Endodermal cell (in vitro differentiated cells): ENCODE measurements at regions not wholly inside any gene's neighbourhood (a gene's known extent, or its start where the extent isn't known, plus 50 kb on each side); places are given as distances from the start of the nearest gene placed in this dataset.

Experiments used
- DNase-seq: peaks from one replicate; pipeline ENCODE4 v3.0.0-alpha.2; 2017
- H3K27ac ChIP-seq: 2 replicates; pipeline ENCODE4 v1.5.1; 2013; ENCODE audit warnings: mild to moderate bottlenecking, low read depth, low read length, moderate library complexity
- H3K27me3 ChIP-seq: 2 replicates; pipeline ENCODE4 v1.6.1; 2013; ENCODE audit warnings: mild to moderate bottlenecking, low read length, moderate library complexity; ENCODE audit not compliant: insufficient read depth, control insufficient read depth, poor library complexity, severe bottlenecking
- H3K36me3 ChIP-seq: 2 replicates; pipeline ENCODE4 v1.7.0; 2013; ENCODE audit warnings: mild to moderate bottlenecking, low read length, moderate library complexity; ENCODE audit not compliant: control insufficient read depth, insufficient read depth
- H3K4me1 ChIP-seq: one replicate; pipeline ENCODE4 v1.7.0; 2013; ENCODE audit warnings: low read length; ENCODE audit not compliant: control insufficient read depth, insufficient read depth
- H3K4me3 ChIP-seq: 2 replicates; pipeline ENCODE4 v1.5.1; 2013; ENCODE audit warnings: mild to moderate bottlenecking, low read length, moderate library complexity
- H3K9ac ChIP-seq: 2 replicates; pipeline ENCODE4 v1.6.1; 2013; ENCODE audit warnings: mild to moderate bottlenecking, low read length, moderate library complexity; ENCODE audit not compliant: poor library complexity, severe bottlenecking; ENCODE audit errors: extremely low read depth
- H3K9me3 ChIP-seq: 2 replicates; pipeline ENCODE4 v1.6.1; 2013; ENCODE audit warnings: mild to moderate bottlenecking, low read length, moderate library complexity; ENCODE audit not compliant: control insufficient read depth
- H3K27ac Mint-ChIP-seq: 2 replicates; pipeline ENCODE4 v1.8.0; 2020; ENCODE audit warnings: mixed read lengths
- H3K27me3 Mint-ChIP-seq: 2 replicates; pipeline ENCODE4 v1.8.0; 2021; ENCODE audit warnings: mild to moderate bottlenecking, mixed read lengths; ENCODE audit not compliant: insufficient read depth
- H3K36me3 Mint-ChIP-seq: 2 replicates; pipeline ENCODE4 v1.8.0; 2020; ENCODE audit warnings: low read depth, mixed read lengths
- H3K4me1 Mint-ChIP-seq: 2 replicates; pipeline ENCODE4 v1.8.0; 2020; ENCODE audit warnings: mixed read lengths
- H3K4me3 Mint-ChIP-seq: 2 replicates; pipeline ENCODE4 v1.8.0; 2020; ENCODE audit warnings: mild to moderate bottlenecking, moderate library complexity, mixed read lengths
- H3K9me3 Mint-ChIP-seq: 2 replicates; pipeline ENCODE4 v1.8.0; 2020; ENCODE audit warnings: mild to moderate bottlenecking, mixed read lengths
- CTCF ChIP-seq: fragments of 200-600 bp; sonication (generic); conservative IDR thresholded peaks from 2 replicates; pipeline ENCODE4 v1.5.0; 2021; ENCODE audit warnings: antibody characterized with exemption, mild to moderate bottlenecking
- WGBS, 2 experiments: methylation state at CpG; one replicate each; pipeline versions ENCODE4 v1.1.5 to v1.1.7; 2013; ENCODE audit warnings: missing lambda C conversion rate in 2 of 2, mixed read lengths in 1 of 2; ENCODE audit not compliant: insufficient coverage in 1 of 2, insufficient read length in 1 of 2; 5-methylcytosine and 5-hydroxymethylcytosine counted together

- no peaks in the 10 kb centered on the region for H3K36me3 Mint-ChIP-seq
- no peak overlapping the region for H3K9ac ChIP-seq
- H3K9me3 ChIP-seq: no peaks in the 10 kb centered on the region
- no peak overlapping the region for H3K27ac ChIP-seq
- no peak for DNase-seq
- TF ChIP-seq CTCF: no peak
- no peaks in the 10 kb centered on the region for H3K27me3 ChIP-seq
- H3K4me1 ChIP-seq: no peaks in the 10 kb centered on the region
- no peaks in the 10 kb centered on the region for H3K36me3 ChIP-seq
- no peak overlapping the region for H3K27ac Mint-ChIP-seq
- no peak overlapping the region for H3K4me3 Mint-ChIP-seq
- H3K4me1 Mint-ChIP-seq: no peaks in the 10 kb centered on the region
- H3K27me3 Mint-ChIP-seq: no peaks in the 10 kb centered on the region
- no peak overlapping the region for H3K4me3 ChIP-seq
- WGBS, 2 experiments: 76 to 90% methylated on average over 1 of the region's 1 CpG
- H3K9me3 Mint-ChIP-seq: no peaks in the 10 kb centered on the region
These were observed 235.1 kb upstream of the PRR16 start for GRCh38 chr5:120229036-120229435.

GRCh38 chr5:120231563-120231962 lies 232.5 kb upstream of the PRR16 start:
- Mint-ChIP-seq H3K9me3 (no peaks in the 10 kb centered on the region), H3K4me3 (no peak overlapping the region), H3K4me1 (no peaks in the 10 kb centered on the region), H3K36me3 (no peaks in the 10 kb centered on the region), H3K27ac (no peak overlapping the region), H3K27me3 (no peaks in the 10 kb centered on the region)
- Histone ChIP-seq H3K27me3 (no peaks in the 10 kb centered on the region), H3K4me1 (no peaks in the 10 kb centered on the region), H3K36me3 (no peaks in the 10 kb centered on the region), H3K4me3 (no peak overlapping the region), H3K27ac (no peak overlapping the region), H3K9ac (no peak overlapping the region), H3K9me3 (no peaks in the 10 kb centered on the region)
- no peak for TF ChIP-seq CTCF
- no peak for DNase-seq
- 100% methylated on average over 1 of the region's 1 CpG; no CpG with 5 or more reads in 1 of the 2 experiments for WGBS, 2 experiments

GRCh38 chr5:120236360-120236759 lies 227.7 kb upstream of the PRR16 start:
- Histone ChIP-seq H3K27me3 (no peaks in the 10 kb centered on the region), H3K27ac (no peak overlapping the region), H3K9me3 (no peaks in the 10 kb centered on the region), H3K9ac (no peak overlapping the region), H3K36me3 (no peaks in the 10 kb centered on the region), H3K4me3 (no peak overlapping the region), H3K4me1 (no peaks in the 10 kb centered on the region)
- TF ChIP-seq CTCF: no peak
- no peak overlapping the region for H3K4me3 Mint-ChIP-seq
- no peak for DNase-seq
- no peaks in the 10 kb centered on the region for H3K36me3 Mint-ChIP-seq
- no peak overlapping the region for H3K27ac Mint-ChIP-seq
- no peaks in the 10 kb centered on the region for H3K9me3 Mint-ChIP-seq
- no peaks in the 10 kb centered on the region for H3K4me1 Mint-ChIP-seq
- 96 to 100% methylated on average over 1 to 2 of the region's 3 CpGs for WGBS, 2 experiments
- no peaks in the 10 kb centered on the region for H3K27me3 Mint-ChIP-seq
